ENCODE measurements at regions not wholly inside any gene's neighbourhood (a gene's known extent, or its start where the extent isn't known, plus 50 kb on each side); places are given as distances from the start of the nearest gene placed in this dataset.

- TF ChIP-seq BCL3 (IDR thresholded peaks at IDR 0.05) (no peak), PBX3 (IDR thresholded peaks at IDR 0.05) (no peak), SMC3 (IDR thresholded peaks at IDR 0.05) (no peak), CEBPB (IDR thresholded peaks at IDR 0.05) (no peak), POLR2A (IDR thresholded peaks at IDR 0.05; ENCODE audit: low read length) (no peak)
- TF ChIP-seq, protein P1, sequence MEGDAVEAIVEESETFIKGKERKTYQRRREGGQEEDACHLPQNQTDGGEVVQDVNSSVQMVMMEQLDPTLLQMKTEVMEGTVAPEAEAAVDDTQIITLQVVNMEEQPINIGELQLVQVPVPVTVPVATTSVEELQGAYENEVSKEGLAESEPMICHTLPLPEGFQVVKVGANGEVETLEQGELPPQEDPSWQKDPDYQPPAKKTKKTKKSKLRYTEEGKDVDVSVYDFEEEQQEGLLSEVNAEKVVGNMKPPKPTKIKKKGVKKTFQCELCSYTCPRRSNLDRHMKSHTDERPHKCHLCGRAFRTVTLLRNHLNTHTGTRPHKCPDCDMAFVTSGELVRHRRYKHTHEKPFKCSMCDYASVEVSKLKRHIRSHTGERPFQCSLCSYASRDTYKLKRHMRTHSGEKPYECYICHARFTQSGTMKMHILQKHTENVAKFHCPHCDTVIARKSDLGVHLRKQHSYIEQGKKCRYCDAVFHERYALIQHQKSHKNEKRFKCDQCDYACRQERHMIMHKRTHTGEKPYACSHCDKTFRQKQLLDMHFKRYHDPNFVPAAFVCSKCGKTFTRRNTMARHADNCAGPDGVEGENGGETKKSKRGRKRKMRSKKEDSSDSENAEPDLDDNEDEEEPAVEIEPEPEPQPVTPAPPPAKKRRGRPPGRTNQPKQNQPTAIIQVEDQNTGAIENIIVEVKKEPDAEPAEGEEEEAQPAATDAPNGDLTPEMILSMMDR (IDR thresholded peaks at IDR 0.05), result no peak
- TF ChIP-seq, protein P2, sequence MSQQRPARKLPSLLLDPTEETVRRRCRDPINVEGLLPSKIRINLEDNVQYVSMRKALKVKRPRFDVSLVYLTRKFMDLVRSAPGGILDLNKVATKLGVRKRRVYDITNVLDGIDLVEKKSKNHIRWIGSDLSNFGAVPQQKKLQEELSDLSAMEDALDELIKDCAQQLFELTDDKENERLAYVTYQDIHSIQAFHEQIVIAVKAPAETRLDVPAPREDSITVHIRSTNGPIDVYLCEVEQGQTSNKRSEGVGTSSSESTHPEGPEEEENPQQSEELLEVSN (IDR thresholded peaks at IDR 0.05; ENCODE audit: borderline replicate concordance, low read depth), result no peak
Observed at GRCh38 chr3:154893813-154894212, 186.3 kb upstream of the MME start.

Measured in A549 (cell line).